ENCODE measurements at regions not wholly inside any gene's neighbourhood (a gene's known extent, or its start where the extent isn't known, plus 50 kb on each side); places are given as distances from the start of the nearest gene placed in this dataset.

- DNase-seq: no peak
These were observed 131.0 kb downstream of the RPS24 start for GRCh38 chr10:78164702-78165101.

- DNase-seq: no peak
These were observed 131.5 kb downstream of the RPS24 start for GRCh38 chr10:78165172-78165571.

GRCh38 chr10:78165617-78166016, 132.0 kb downstream of the RPS24 start:
- no peak for DNase-seq

GRCh38 chr10:78166261-78166660, 132.6 kb downstream of the RPS24 start:
- DNase-seq: no peak

GRCh38 chr10:78169214-78169613, 135.6 kb downstream of the RPS24 start:
- DNase-seq: no peak

- no peak for DNase-seq
These were observed 136.4 kb downstream of the RPS24 start for GRCh38 chr10:78170026-78170475.

GRCh38 chr10:78171633-78172400, 138.2 kb downstream of the RPS24 start:
- no peak for DNase-seq

- no peak for DNase-seq
These were observed 139.8 kb downstream of the RPS24 start for GRCh38 chr10:78173360-78174015.

GRCh38 chr10:78175444-78176015, 141.9 kb downstream of the RPS24 start:
- DNase-seq: no peak

GRCh38 chr10:78176320-78177317, 143.0 kb downstream of the RPS24 start:
- no peak for DNase-seq

- no peak for DNase-seq
These were observed 144.0 kb downstream of the RPS24 start for GRCh38 chr10:78177491-78178185.

GRCh38 chr10:78178397-78178796, 144.7 kb downstream of the RPS24 start:
- no peak for DNase-seq

GRCh38 chr10:78178940-78179339, 145.3 kb downstream of the RPS24 start:
- no peak for DNase-seq

- DNase-seq: no peak
These were observed 146.4 kb downstream of the RPS24 start for GRCh38 chr10:78179886-78180705.

GRCh38 chr10:78181381-78182055, 147.9 kb downstream of the RPS24 start:
- no peak for DNase-seq

- DNase-seq: no peak
These were observed 149.2 kb downstream of the RPS24 start for GRCh38 chr10:78182841-78183240.

GRCh38 chr10:78184851-78185692, 151.4 kb downstream of the RPS24 start:
- DNase-seq: no peak

- no peak for DNase-seq
These were observed 152.0 kb downstream of the RPS24 start for GRCh38 chr10:78185693-78186055.

- no peak for DNase-seq
These were observed 152.9 kb downstream of the RPS24 start for GRCh38 chr10:78186572-78186971.

- no peak for DNase-seq
These were observed 153.7 kb downstream of the RPS24 start for GRCh38 chr10:78187371-78187770.

Measured in stimulated activated naive CD4-positive, alpha-beta T cell treated with Interleukin-2 at 50 U/mL for 16 hours (primary cell).